ENCODE measurements at regions not wholly inside any gene's neighbourhood (a gene's known extent, or its start where the extent isn't known, plus 50 kb on each side); places are given as distances from the start of the nearest gene placed in this dataset.

DNA sequence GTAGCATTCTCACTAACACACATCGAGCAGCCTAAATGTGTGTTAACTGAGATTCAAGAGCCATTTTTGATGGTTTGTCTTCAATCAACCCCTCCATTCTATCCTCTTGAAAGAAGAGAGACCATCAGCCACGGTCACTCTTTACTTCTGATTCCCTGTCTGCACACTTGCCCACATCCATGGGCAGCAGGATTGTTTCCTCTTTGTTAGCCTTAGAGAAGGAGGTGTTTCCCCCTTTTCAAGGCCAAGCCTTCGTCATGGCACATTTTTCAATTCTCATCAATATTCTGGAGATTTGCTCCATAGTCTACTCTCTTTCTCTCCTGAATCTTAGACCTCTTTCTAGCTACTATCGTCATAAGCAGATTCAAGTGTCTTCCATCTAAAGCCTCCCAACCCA, 522.4 kb upstream of the NAALADL2 start:
- Histone ChIP-seq H3K4me3 (ENCODE audit: low read length, poor library complexity, severe bottlenecking) (no peak overlapping the region), H2AFZ (ENCODE audit: low read length) (no peak overlapping the region), H3K27me3 (ENCODE audit: insufficient read depth, low read length, poor library complexity, severe bottlenecking) (no peaks in the 10 kb centered on the region), H3K9me3 (ENCODE audit: insufficient read depth, low read depth, low read length) (no peaks in the 10 kb centered on the region), H3K4me1 (ENCODE audit: insufficient read depth, low read length, poor library complexity, severe bottlenecking) (no peaks in the 10 kb centered on the region), H3K36me3 (ENCODE audit: insufficient read depth, low read length) (no peaks in the 10 kb centered on the region), H3K79me2 (ENCODE audit: insufficient read depth, low read length) (no peaks in the 10 kb centered on the region), H4K20me1 (ENCODE audit: insufficient read depth, low read length, poor library complexity, severe bottlenecking) (no peaks in the 10 kb centered on the region), H3K4me2 (ENCODE audit: low read depth, low read length, poor library complexity, severe bottlenecking) (no peak overlapping the region), H3K9me2 (replicated peaks; ENCODE audit: low read depth, low read length) (no peaks in the 10 kb centered on the region), H3F3A (ENCODE audit: low read depth) (no peaks in the 10 kb centered on the region), H3K9ac (ENCODE audit: low read depth, low read length, poor library complexity, severe bottlenecking) (no peak overlapping the region)
- TF ChIP-seq, protein P1, sequence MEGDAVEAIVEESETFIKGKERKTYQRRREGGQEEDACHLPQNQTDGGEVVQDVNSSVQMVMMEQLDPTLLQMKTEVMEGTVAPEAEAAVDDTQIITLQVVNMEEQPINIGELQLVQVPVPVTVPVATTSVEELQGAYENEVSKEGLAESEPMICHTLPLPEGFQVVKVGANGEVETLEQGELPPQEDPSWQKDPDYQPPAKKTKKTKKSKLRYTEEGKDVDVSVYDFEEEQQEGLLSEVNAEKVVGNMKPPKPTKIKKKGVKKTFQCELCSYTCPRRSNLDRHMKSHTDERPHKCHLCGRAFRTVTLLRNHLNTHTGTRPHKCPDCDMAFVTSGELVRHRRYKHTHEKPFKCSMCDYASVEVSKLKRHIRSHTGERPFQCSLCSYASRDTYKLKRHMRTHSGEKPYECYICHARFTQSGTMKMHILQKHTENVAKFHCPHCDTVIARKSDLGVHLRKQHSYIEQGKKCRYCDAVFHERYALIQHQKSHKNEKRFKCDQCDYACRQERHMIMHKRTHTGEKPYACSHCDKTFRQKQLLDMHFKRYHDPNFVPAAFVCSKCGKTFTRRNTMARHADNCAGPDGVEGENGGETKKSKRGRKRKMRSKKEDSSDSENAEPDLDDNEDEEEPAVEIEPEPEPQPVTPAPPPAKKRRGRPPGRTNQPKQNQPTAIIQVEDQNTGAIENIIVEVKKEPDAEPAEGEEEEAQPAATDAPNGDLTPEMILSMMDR (conservative IDR thresholded peaks at IDR 0.05; ENCODE audit: low read length) = no peak
- no peak for TF ChIP-seq EZH2phosphoT487 (IDR thresholded peaks at IDR 0.05; ENCODE audit: borderline replicate concordance)

DNA sequence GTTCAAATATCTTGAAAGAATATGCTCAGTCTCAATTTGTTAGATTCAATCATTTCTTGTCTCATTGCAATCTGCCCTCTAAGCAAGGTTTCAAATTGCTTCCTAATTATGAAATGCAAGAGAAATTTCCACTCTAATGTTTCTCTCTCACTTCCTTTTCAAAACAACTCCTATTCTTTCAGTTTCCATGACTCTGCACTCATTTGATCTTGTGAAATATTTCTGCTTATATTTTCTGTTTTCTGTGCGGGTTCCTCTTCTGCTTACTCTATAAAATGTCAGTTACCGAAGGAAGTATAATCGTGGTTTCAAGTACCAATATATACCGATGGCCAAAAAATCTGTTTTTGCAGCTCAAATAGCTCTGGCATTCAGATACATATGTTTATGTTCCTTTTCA, 521.9 kb upstream of the NAALADL2 start:
- H3K27me3 ChIP-seq (ENCODE audit: insufficient read depth, low read length, poor library complexity, severe bottlenecking) = no peaks in the 10 kb centered on the region
- H3K9me3 ChIP-seq (ENCODE audit: insufficient read depth, low read depth, low read length) = no peaks in the 10 kb centered on the region
- H3K4me1 ChIP-seq (ENCODE audit: insufficient read depth, low read length, poor library complexity, severe bottlenecking) = no peaks in the 10 kb centered on the region
- H3F3A ChIP-seq (ENCODE audit: low read depth) = no peaks in the 10 kb centered on the region
- no peak overlapping the region for H3K4me3 ChIP-seq (ENCODE audit: low read length, poor library complexity, severe bottlenecking)
- H3K36me3 ChIP-seq (ENCODE audit: insufficient read depth, low read length) = no peaks in the 10 kb centered on the region
- H4K20me1 ChIP-seq (ENCODE audit: insufficient read depth, low read length, poor library complexity, severe bottlenecking) = no peaks in the 10 kb centered on the region
- H3K4me2 ChIP-seq (ENCODE audit: low read depth, low read length, poor library complexity, severe bottlenecking) = no peak overlapping the region
- no peaks in the 10 kb centered on the region for H3K79me2 ChIP-seq (ENCODE audit: insufficient read depth, low read length)
- no peak overlapping the region for H3K9ac ChIP-seq (ENCODE audit: low read depth, low read length, poor library complexity, severe bottlenecking)
- H3K9me2 ChIP-seq (replicated peaks; ENCODE audit: low read depth, low read length) = no peaks in the 10 kb centered on the region
- no peak overlapping the region for H2AFZ ChIP-seq (ENCODE audit: low read length)
- TF ChIP-seq, protein P1 (conservative IDR thresholded peaks at IDR 0.05; ENCODE audit: low read length) = no peak
- TF ChIP-seq EZH2phosphoT487 (IDR thresholded peaks at IDR 0.05; ENCODE audit: borderline replicate concordance) = no peak

DNA sequence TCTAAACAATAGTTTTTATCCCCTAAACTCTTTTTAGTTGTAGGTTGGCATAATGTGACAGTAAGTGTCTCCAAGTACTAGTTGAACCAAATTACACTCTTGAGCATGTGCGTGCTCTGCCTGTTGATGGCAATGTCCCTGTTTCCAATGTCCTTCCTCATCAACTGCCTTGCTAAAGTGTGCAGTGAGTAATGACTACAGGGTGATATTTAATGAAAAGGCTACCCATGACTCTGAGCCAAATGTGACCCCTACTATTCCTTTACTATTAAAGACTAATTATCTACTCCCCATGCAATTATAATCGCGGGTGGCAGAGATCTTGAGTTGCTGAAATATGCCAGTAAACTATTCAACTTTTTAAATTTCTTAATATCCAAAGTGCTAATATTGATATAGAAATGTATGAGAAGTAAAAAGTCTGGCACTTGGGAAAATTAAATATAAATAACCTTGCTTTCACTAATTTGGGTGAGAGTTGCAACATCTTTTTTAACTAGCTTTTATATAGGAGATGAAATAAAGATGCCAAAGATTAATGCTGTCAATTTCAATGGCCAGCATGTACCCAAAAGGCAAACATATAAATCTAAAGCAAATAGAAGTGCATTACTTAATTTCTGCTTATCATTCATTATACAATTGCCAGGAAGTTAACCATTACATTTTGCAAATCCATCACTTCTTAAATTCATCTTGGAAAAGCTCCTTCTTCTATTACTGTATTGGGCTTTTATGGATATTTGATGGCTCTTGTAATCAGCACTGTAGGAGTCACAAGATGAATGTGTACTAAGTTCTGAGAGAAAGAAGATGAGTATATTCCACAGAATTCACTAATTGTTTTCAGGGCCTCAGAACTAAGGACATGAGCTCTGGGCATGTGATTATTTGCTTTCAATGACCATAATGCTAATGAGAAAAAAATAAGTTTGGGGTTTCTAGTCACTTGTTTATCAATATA, 518.2 kb upstream of the NAALADL2 start:
- H3K4me2 ChIP-seq (ENCODE audit: low read depth, low read length, poor library complexity, severe bottlenecking) = no peak overlapping the region
- H3K27me3 ChIP-seq (ENCODE audit: insufficient read depth, low read length, poor library complexity, severe bottlenecking) = no peaks in the 10 kb centered on the region
- H3K9ac ChIP-seq (ENCODE audit: low read depth, low read length, poor library complexity, severe bottlenecking) = no peak overlapping the region
- H3K4me1 ChIP-seq (ENCODE audit: insufficient read depth, low read length, poor library complexity, severe bottlenecking) = no peaks in the 10 kb centered on the region
- H3K79me2 ChIP-seq (ENCODE audit: insufficient read depth, low read length) = no peaks in the 10 kb centered on the region
- H3K4me3 ChIP-seq (ENCODE audit: low read length, poor library complexity, severe bottlenecking) = no peak overlapping the region
- TF ChIP-seq, protein P1 (conservative IDR thresholded peaks at IDR 0.05; ENCODE audit: low read length) = no peak
- TF ChIP-seq EZH2phosphoT487 (IDR thresholded peaks at IDR 0.05; ENCODE audit: borderline replicate concordance) = no peak
- no peaks in the 10 kb centered on the region for H3K36me3 ChIP-seq (ENCODE audit: insufficient read depth, low read length)
- no peak overlapping the region for H2AFZ ChIP-seq (ENCODE audit: low read length)
- H3K9me2 ChIP-seq (replicated peaks; ENCODE audit: low read depth, low read length) = no peaks in the 10 kb centered on the region
- no peaks in the 10 kb centered on the region for H3F3A ChIP-seq (ENCODE audit: low read depth)
- no peaks in the 10 kb centered on the region for H4K20me1 ChIP-seq (ENCODE audit: insufficient read depth, low read length, poor library complexity, severe bottlenecking)
- no peaks in the 10 kb centered on the region for H3K9me3 ChIP-seq (ENCODE audit: insufficient read depth, low read depth, low read length)

Data from Loucy (cell line).